SK-N-MC (cell line): ENCODE measurements at regions not wholly inside any gene's neighbourhood (a gene's known extent, or its start where the extent isn't known, plus 50 kb on each side); places are given as distances from the start of the nearest gene placed in this dataset.

Source experiments
- EZH2 ChIP-seq: fragments of 200-600 bp; sonication (generic); IDR thresholded peaks from one replicate; pipeline ENCODE4 v1.6.1; 2017; ENCODE audit warnings: antibody characterized with exemption
- POLR2AphosphoS5 ChIP-seq: IDR thresholded peaks from 2 replicates; pipeline ENCODE4 v1.6.1; 2012; ENCODE audit warnings: mild to moderate bottlenecking, low read depth, low read length, borderline replicate concordance

DNA sequence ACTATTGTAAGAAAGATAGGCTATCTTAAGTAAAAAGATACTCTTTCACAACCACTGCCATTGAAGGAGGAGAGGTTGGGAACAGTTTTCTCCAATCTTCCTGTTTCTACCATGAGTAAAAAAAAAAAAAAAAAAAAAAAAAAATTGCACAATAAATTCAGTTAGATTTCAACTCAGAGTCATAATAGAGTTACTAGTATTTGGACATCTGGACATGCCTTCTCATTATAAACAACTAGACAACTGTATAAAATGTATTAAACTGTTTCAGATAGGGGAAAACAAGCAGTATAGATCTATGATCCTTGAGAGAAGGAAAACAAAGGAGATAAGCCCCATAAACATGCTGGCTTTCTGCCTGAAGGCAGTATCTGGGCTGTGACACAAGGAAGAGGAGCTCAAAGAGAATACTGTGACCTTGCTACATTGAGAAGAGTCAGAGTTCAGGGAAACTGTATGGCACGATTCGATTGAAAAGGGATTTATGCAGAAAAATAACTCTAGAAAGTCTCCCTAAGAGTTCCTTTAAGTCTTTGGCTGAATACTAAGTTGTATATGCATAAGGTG, 249.2 kb upstream of the POU5F2 start:
- TF ChIP-seq POLR2AphosphoS5 (no peak), EZH2 (no peak)
